ENCODE measurements at regions not wholly inside any gene's neighbourhood (a gene's known extent, or its start where the extent isn't known, plus 50 kb on each side); places are given as distances from the start of the nearest gene placed in this dataset.

- Histone ChIP-seq H3K27me3 (ENCODE audit: control insufficient read depth, insufficient read depth, low read length) (no peaks in the 10 kb centered on the region), H3K4me3 (ENCODE audit: low read depth, low read length) (no peak overlapping the region), H3K9me3 (ENCODE audit: control insufficient read depth, insufficient read depth, low read length) (peaks cover 8% of the 10 kb centered on the region), H3K27ac (ENCODE audit: low read depth, low read length) (no peak overlapping the region)
- CTCF ChIA-PET = no interaction called here
- POLR2A ChIA-PET = no interaction called here
- no peak for TF ChIP-seq CTCF (IDR thresholded peaks at IDR 0.05; ENCODE audit: low read depth, low read length)
- DNase-seq (ENCODE audit: low read depth, low spot score) = no peak
Measured at GRCh38 chr11:42764936-42765335, 546.9 kb upstream of the API5 start.

DNA sequence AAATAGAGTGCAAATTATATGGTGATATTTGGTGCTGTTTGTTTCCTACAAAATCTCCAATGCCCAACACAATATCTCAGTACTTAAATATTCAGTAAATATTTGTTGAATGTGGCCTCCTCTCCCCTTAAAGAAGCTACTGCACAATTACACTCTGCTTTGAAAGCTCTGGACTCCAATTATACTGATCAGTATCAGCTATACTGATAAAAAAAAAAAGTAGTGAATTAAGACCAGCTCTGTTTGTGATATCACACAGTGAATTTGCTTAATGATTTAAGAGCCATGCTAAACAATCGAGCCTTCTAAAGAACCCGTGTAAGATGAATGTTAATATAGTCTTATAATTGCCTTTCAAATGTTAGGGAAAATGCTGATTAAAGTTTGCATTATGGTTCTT lies 543.2 kb upstream of the API5 start:
- H3K27ac ChIP-seq (ENCODE audit: low read depth, low read length) = no peak overlapping the region
- no peak for TF ChIP-seq CTCF (IDR thresholded peaks at IDR 0.05; ENCODE audit: low read depth, low read length)
- no peaks in the 10 kb centered on the region for H3K27me3 ChIP-seq (ENCODE audit: control insufficient read depth, insufficient read depth, low read length)
- H3K4me3 ChIP-seq (ENCODE audit: low read depth, low read length) = no peak overlapping the region
- no peaks in the 10 kb centered on the region; the same call in 1 of the 2 replicates for H3K9me3 ChIP-seq (ENCODE audit: control insufficient read depth, insufficient read depth, low read length)
- ChIA-PET POLR2A (interaction anchor here (0.5 kb wide), 1 partner anchor 26 kb away, joined by 3 read pairs; no protein-coding TSS in a partner anchor), CTCF (no interaction called here)
- no peak for DNase-seq (ENCODE audit: low read depth, low spot score)

DNA sequence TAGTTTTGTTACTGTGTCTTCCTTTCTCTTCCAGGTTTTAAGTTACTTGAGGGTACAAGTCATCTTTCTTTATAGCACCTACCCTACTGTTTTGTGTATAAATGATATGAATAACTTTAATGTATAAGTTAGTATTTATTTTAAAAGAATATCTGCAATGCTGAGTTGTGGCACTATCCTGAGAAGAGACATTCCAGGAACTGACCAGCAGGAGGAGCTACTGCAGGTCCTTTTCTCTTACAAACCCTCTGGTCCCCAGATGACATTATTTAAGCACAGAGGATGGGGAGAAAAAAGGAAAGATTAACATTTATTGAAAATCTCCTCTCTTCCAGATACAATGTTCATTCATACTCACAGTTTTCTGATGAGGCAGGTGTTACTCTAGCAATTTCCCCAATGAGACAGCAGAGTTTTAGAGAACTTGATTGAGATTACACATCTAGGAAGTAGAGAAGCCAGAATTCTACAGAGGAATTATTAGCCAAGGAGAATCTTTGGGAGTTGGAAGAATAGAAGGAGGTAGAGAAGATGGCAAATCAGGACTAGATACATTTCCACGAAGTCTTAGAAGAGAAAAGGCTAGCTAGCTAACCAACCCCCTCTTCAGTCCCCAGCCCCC lies 541.2 kb upstream of the API5 start:
- ChIA-PET POLR2A (no interaction called here), CTCF (no interaction called here)
- no peak for TF ChIP-seq CTCF (IDR thresholded peaks at IDR 0.05; ENCODE audit: low read depth, low read length)
- Histone ChIP-seq H3K4me3 (ENCODE audit: low read depth, low read length) (no peak overlapping the region), H3K9me3 (ENCODE audit: control insufficient read depth, insufficient read depth, low read length) (peaks cover 2% of the 10 kb centered on the region; the same call in 1 of the 2 replicates), H3K27me3 (ENCODE audit: control insufficient read depth, insufficient read depth, low read length) (no peaks in the 10 kb centered on the region), H3K27ac (ENCODE audit: low read depth, low read length) (no peak overlapping the region)
- DNase-seq (ENCODE audit: low read depth, low spot score) = no peak

DNA sequence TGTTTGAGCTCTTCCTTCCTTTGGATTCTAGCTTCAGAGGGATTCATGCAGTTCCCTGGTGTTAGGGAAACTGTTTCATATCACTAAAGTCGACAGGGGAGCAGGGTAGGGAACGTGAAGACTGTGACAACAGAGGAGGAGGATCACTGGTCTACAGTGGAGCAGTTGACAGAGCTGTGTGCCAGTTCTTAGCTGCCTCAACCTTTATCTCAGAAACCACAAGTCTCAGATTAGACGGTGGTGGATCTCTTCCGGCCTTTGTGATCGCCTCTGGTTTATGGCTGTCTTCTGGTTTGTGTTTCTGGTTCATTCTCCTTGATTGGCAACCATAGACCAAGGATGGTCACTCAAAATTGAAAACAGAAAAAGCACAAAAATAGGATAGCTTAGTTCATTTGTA lies 538.9 kb upstream of the API5 start:
- ChIA-PET CTCF (no interaction called here), POLR2A (no interaction called here)
- Histone ChIP-seq H3K27ac (ENCODE audit: low read depth, low read length) (no peak overlapping the region), H3K4me3 (ENCODE audit: low read depth, low read length) (no peak overlapping the region), H3K9me3 (ENCODE audit: control insufficient read depth, insufficient read depth, low read length) (peaks cover 2% of the 10 kb centered on the region; the same call in 1 of the 2 replicates), H3K27me3 (ENCODE audit: control insufficient read depth, insufficient read depth, low read length) (no peaks in the 10 kb centered on the region)
- no peak for TF ChIP-seq CTCF (IDR thresholded peaks at IDR 0.05; ENCODE audit: low read depth, low read length)
- DNase-seq (ENCODE audit: low read depth, low spot score) = no peak

- no peaks in the 10 kb centered on the region for H3K27me3 ChIP-seq (ENCODE audit: control insufficient read depth, insufficient read depth, low read length)
- no peak for DNase-seq (ENCODE audit: low read depth, low spot score)
- no peak overlapping the region for H3K4me3 ChIP-seq (ENCODE audit: low read depth, low read length)
- no peak for TF ChIP-seq CTCF (IDR thresholded peaks at IDR 0.05; ENCODE audit: low read depth, low read length)
- CTCF ChIA-PET = no interaction called here
- H3K9me3 ChIP-seq (ENCODE audit: control insufficient read depth, insufficient read depth, low read length) = peaks cover 2% of the 10 kb centered on the region; the same call in 1 of the 2 replicates
- POLR2A ChIA-PET = no interaction called here
- H3K27ac ChIP-seq (ENCODE audit: low read depth, low read length) = no peak overlapping the region
Measured at GRCh38 chr11:42773729-42774128, 538.1 kb upstream of the API5 start.
